Fibroblast of skin of scalp (primary cell): ENCODE measurements at regions not wholly inside any gene's neighbourhood (a gene's known extent, or its start where the extent isn't known, plus 50 kb on each side); places are given as distances from the start of the nearest gene placed in this dataset.

ENCODE experiments used
- DNase-seq: peaks from one replicate; pipeline ENCODE4 v3.0.0-alpha.2; 2013

GRCh38 chr5:122722341-122722740 is 52.5 kb upstream of the SNX2 start:
- DNase-seq, result no peak

DNA sequence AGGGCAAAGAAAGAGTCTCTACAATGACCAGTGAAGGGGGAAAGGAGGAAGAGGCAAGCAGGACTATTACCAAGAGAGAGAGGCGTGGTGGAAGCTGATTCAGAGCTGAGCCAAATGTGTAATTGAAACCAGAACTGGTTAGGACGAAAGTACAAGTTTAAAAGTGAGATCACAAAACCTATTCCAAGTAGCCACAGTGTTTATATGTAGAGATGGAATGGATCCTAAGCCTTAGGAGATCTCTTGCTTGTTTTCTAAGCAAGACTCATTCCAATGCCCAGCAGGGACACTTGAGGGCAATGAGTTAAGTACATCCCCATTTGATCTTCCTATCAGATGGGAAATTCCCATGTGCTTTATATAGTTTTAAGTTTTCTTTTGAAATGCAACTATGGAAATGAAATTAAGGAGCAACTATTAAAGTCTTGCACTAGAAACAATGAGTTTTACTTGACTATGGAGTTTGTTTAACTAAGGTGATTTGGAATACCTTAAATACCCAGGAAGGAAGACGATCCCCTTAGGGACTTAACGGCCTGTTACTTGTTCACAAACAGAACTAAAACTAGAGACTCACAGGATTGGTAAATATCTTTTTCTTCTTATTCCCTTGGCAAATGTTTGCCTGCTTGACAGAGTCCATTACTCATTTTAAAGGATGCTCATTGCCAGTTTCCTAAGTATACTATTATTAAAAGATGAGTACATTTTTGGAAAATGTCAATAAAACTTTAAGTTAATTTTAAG is 51.1 kb upstream of the SNX2 start:
- peak; percentile 87 for DNase-seq
